Mesenchymal stem cell (in vitro differentiated cells and primary cell): ENCODE measurements at regions not wholly inside any gene's neighbourhood (a gene's known extent, or its start where the extent isn't known, plus 50 kb on each side); places are given as distances from the start of the nearest gene placed in this dataset.
"Not testable (repeated sequence)": the region's sequence is repeated elsewhere in the genome, so short reads cannot be mapped to it uniquely, and the experiment has no call there.

ENCODE experiments used
- DNase-seq: peaks from one replicate; pipeline ENCODE4 v3.0.0-alpha.2; 2013
- H2AFZ ChIP-seq: one replicate; pipeline ENCODE4 v1.6.1; 2013; ENCODE audit warnings: low read depth, mild to moderate bottlenecking, control low read depth, inconsistent platforms, low read length, moderate library complexity
- H2AK5ac ChIP-seq: 2 replicates; pipeline ENCODE4 v1.6.1; 2013; ENCODE audit warnings: low read length, moderate library complexity, mild to moderate bottlenecking, inconsistent platforms; ENCODE audit not compliant: severe bottlenecking
- H2BK120ac ChIP-seq: one replicate; pipeline ENCODE4 v1.6.1; 2013; ENCODE audit warnings: low read depth, mild to moderate bottlenecking, inconsistent platforms, low read length, moderate library complexity
- H2BK12ac ChIP-seq, 2 experiments: one replicate each; pipeline ENCODE4 v1.6.1; 2013; ENCODE audit warnings: inconsistent platforms in 2 of 2, low read length in 2 of 2, mild to moderate bottlenecking in 2 of 2, moderate library complexity in 2 of 2, control low read depth in 1 of 2
- H2BK15ac ChIP-seq: one replicate; pipeline ENCODE4 v1.6.1; 2013; ENCODE audit warnings: mild to moderate bottlenecking, low read depth, inconsistent platforms; ENCODE audit not compliant: poor library complexity, severe bottlenecking
- H2BK5ac ChIP-seq: 2 replicates; pipeline ENCODE4 v1.6.1; 2013; ENCODE audit warnings: low read depth, mild to moderate bottlenecking, low read length, control low read depth, inconsistent platforms; ENCODE audit not compliant: poor library complexity, severe bottlenecking
- H3K14ac ChIP-seq, 2 experiments: one replicate each; pipeline ENCODE4 v1.6.1; 2013; ENCODE audit warnings: inconsistent platforms in 2 of 2, low read length in 2 of 2, control low read depth in 1 of 2, mild to moderate bottlenecking in 1 of 2, moderate library complexity in 1 of 2
- H3K18ac ChIP-seq, 2 experiments: one replicate each; pipeline ENCODE4 v1.6.1; 2013; ENCODE audit warnings: inconsistent platforms in 2 of 2, low read length in 2 of 2, control low read depth in 1 of 2, low read depth in 1 of 2, mild to moderate bottlenecking in 1 of 2
- H3K23ac ChIP-seq, 2 experiments: one replicate each; pipeline ENCODE4 v1.6.1; 2013; ENCODE audit warnings: inconsistent platforms in 2 of 2, low read length in 2 of 2, mild to moderate bottlenecking in 2 of 2, moderate library complexity in 2 of 2, control low read depth in 1 of 2
- H3K27ac ChIP-seq: 2 replicates; pipeline ENCODE4 v1.5.1; 2013; ENCODE audit warnings: mild to moderate bottlenecking, moderate library complexity, low read length, control low read depth, inconsistent platforms; ENCODE audit not compliant: poor library complexity, severe bottlenecking
- H3K27me3 ChIP-seq, 2 experiments: 2 replicates each; pipeline versions ENCODE4 v1.6.1 to v1.7.0; 2013; ENCODE audit warnings: low read length in 2 of 2, mild to moderate bottlenecking in 2 of 2, moderate library complexity in 2 of 2, control low read depth in 1 of 2, inconsistent platforms in 1 of 2; ENCODE audit not compliant: control insufficient read depth in 1 of 2, insufficient read depth in 1 of 2
- H3K36me3 ChIP-seq, 2 experiments: 2 replicates each; pipeline versions ENCODE4 v1.6.1 to v1.7.0; 2013; ENCODE audit warnings: low read length in 2 of 2, control low read depth in 1 of 2, inconsistent platforms in 1 of 2, low read depth in 1 of 2, mild to moderate bottlenecking in 1 of 2; ENCODE audit not compliant: insufficient read depth in 2 of 2, control insufficient read depth in 1 of 2
- H3K4ac ChIP-seq, 2 experiments: one replicate each; pipeline ENCODE4 v1.6.1; 2013; ENCODE audit warnings: inconsistent platforms in 2 of 2, low read length in 2 of 2, mild to moderate bottlenecking in 2 of 2, moderate library complexity in 2 of 2, control low read depth in 1 of 2, low read depth in 1 of 2
- H3K4me1 ChIP-seq: 2 replicates; pipeline ENCODE4 v1.6.1; 2013; ENCODE audit warnings: low read depth, low read length, control low read depth; ENCODE audit not compliant: control insufficient read depth, insufficient read depth
- H3K4me2 ChIP-seq: 2 replicates; pipeline ENCODE4 v1.6.1; 2013; ENCODE audit warnings: low read length, mild to moderate bottlenecking, inconsistent platforms; ENCODE audit not compliant: poor library complexity, severe bottlenecking
- H3K4me3 ChIP-seq, 2 experiments: 2 replicates each; pipeline versions ENCODE4 v1.5.1 to v1.7.0; 2013; ENCODE audit warnings: low read length in 2 of 2, mild to moderate bottlenecking in 2 of 2, control low read depth in 1 of 2, low read depth in 1 of 2; ENCODE audit not compliant: insufficient read depth in 1 of 2
- H3K79me1 ChIP-seq: replicated peaks from 2 replicates; pipeline ENCODE4 v1.6.1; 2013; ENCODE audit warnings: mild to moderate bottlenecking, control low read depth, low read length, inconsistent platforms; ENCODE audit not compliant: poor library complexity, severe bottlenecking
- H3K9ac ChIP-seq: 2 replicates; pipeline ENCODE4 v1.7.0; 2013; ENCODE audit warnings: mild to moderate bottlenecking, low read length, moderate library complexity
- H3K9me3 ChIP-seq: 2 replicates; pipeline ENCODE4 v1.7.0; 2013; ENCODE audit warnings: mild to moderate bottlenecking, low read length; ENCODE audit not compliant: control insufficient read depth
- H4K8ac ChIP-seq: one replicate; pipeline ENCODE4 v1.6.1; 2013; ENCODE audit warnings: inconsistent platforms, mild to moderate bottlenecking, low read length, moderate library complexity
- H4K91ac ChIP-seq: one replicate; pipeline ENCODE4 v1.6.1; 2013; ENCODE audit warnings: mild to moderate bottlenecking, low read length, inconsistent platforms
- WGBS: methylation state at CpG from one replicate; pipeline ENCODE4 v1.1.7; 2013; ENCODE audit warnings: mixed read lengths; 5-methylcytosine and 5-hydroxymethylcytosine counted together

- not testable (repeated sequence) for H3K27ac ChIP-seq, H4K91ac ChIP-seq, H3K79me1 ChIP-seq, H3K4ac ChIP-seq, H2BK15ac ChIP-seq, H3K36me3 ChIP-seq, H2BK5ac ChIP-seq, H3K4me1 ChIP-seq, H2BK120ac ChIP-seq, H2BK12ac ChIP-seq, H2AFZ ChIP-seq, H3K14ac ChIP-seq, DNase-seq, H2AK5ac ChIP-seq, H3K9ac ChIP-seq, H3K18ac ChIP-seq, H3K4me3 ChIP-seq, H3K23ac ChIP-seq, H3K4me2 ChIP-seq, H4K8ac ChIP-seq, H3K9me3 ChIP-seq, H3K27me3 ChIP-seq
- WGBS, result 94% methylated on average over 19 of the region's 31 CpGs
These were observed 139.4 kb upstream of the ANKRD55 start for GRCh38 chr5:56372491-56372890.

DNA sequence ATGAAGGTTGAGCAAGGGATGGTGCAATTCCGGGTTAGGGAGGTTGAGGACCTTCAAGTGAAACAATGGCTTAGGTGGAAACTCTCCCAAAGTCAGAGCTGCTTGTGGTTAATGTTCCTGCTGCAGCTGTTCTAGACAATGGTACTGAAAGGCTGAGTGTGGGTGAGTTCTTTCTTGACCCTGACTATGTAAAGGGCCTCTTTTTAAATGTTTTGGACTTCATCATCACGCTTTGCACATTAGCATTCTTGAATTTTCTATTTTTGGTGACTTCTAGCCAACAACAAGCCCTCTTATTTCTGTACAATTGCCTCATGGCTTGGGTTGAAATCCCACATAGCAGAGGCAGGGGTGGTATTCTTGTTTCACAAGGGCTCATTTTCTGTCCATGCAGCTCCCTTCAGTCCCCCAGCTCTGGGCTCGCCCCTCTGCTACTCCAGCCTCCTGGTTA lies 136.3 kb upstream of the ANKRD55 start:
- H2BK15ac ChIP-seq, result no peak overlapping the region
- no peak overlapping the region for H3K4ac ChIP-seq
- H3K4me2 ChIP-seq, result no peak overlapping the region
- H3K9me3 ChIP-seq, result no peaks in the 10 kb centered on the region
- peaks cover 0 to 3% of the 10 kb centered on the region in 2 experiments for H3K27me3 ChIP-seq
- H2BK120ac ChIP-seq, result no peak overlapping the region
- no peak for DNase-seq
- H4K91ac ChIP-seq, result no peak overlapping the region
- no peak overlapping the region for H3K4me3 ChIP-seq
- WGBS, result 96% methylated on average over 3 of the region's 3 CpGs
- no peak overlapping the region for H3K23ac ChIP-seq
- no peak overlapping the region for H2AK5ac ChIP-seq
- H3K18ac ChIP-seq, result peak overlapping the region in 1 of 2 experiments; percentile 28
- no peak overlapping the region for H4K8ac ChIP-seq
- no peaks in the 10 kb centered on the region for H3K36me3 ChIP-seq
- no peak overlapping the region for H2AFZ ChIP-seq
- no peak overlapping the region for H3K9ac ChIP-seq
- H3K4me1 ChIP-seq, result peaks cover 2% of the 10 kb centered on the region
- H3K79me1 ChIP-seq, result no peaks in the 10 kb centered on the region
- no peak overlapping the region for H3K27ac ChIP-seq
- no peak overlapping the region for H3K14ac ChIP-seq
- H2BK12ac ChIP-seq, result no peak overlapping the region
- H2BK5ac ChIP-seq, result no peak overlapping the region

DNA sequence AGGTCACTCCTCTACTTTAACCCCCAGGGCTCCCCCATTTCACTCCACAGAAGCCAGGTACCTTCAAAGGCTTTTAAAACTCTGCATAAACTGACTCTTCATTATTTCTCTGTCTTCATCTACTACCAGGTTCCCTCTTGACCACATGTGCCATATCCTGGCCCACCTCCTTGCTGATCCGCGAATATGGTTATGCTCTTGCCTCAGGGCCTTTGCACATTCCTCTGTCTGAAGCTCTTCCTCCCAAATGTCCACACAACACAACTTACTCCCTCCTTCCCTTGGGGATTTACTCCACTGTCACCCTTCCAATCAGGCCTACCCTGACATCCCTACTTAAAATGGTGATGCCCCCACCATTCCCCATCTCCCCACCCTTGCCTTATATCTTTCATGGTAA lies 134.6 kb upstream of the ANKRD55 start:
- Histone ChIP-seq H2BK5ac (no peak overlapping the region), H3K18ac (no peak overlapping the region), H3K4me2 (no peak overlapping the region), H3K9me3 (no peaks in the 10 kb centered on the region), H3K79me1 (no peaks in the 10 kb centered on the region), H2AFZ (no peak overlapping the region), H2BK15ac (no peak overlapping the region), H3K36me3 (no peaks in the 10 kb centered on the region), H2BK12ac (no peak overlapping the region), H3K4me1 (peaks cover 2% of the 10 kb centered on the region), H3K27ac (no peak overlapping the region), H3K4ac (no peak overlapping the region), H3K14ac (no peak overlapping the region), H3K9ac (no peak overlapping the region), H3K23ac (no peak overlapping the region), H4K8ac (no peak overlapping the region), H4K91ac (no peak overlapping the region), H3K27me3 (peaks cover 0 to 3% of the 10 kb centered on the region in 2 experiments), H3K4me3 (no peak overlapping the region), H2BK120ac (no peak overlapping the region), H2AK5ac (no peak overlapping the region)
- over 99% methylated on average over 2 of the region's 2 CpGs for WGBS
- DNase-seq, result no peak

GRCh38 chr5:56366986-56367385 lies 133.9 kb upstream of the ANKRD55 start:
- Histone ChIP-seq H3K14ac (no peak overlapping the region), H2BK15ac (no peak overlapping the region), H2AK5ac (no peak overlapping the region), H3K4me3 (no peak overlapping the region), H3K27ac (no peak overlapping the region), H3K27me3 (peaks cover 0 to 3% of the 10 kb centered on the region in 2 experiments), H3K4ac (no peak overlapping the region), H3K4me1 (peaks cover 2% of the 10 kb centered on the region), H4K91ac (no peak overlapping the region), H3K4me2 (no peak overlapping the region), H2BK120ac (no peak overlapping the region), H3K18ac (no peak overlapping the region), H3K9me3 (no peaks in the 10 kb centered on the region), H2BK12ac (no peak overlapping the region), H3K9ac (no peak overlapping the region), H3K36me3 (no peaks in the 10 kb centered on the region), H2BK5ac (no peak overlapping the region), H3K23ac (no peak overlapping the region), H3K79me1 (no peaks in the 10 kb centered on the region), H2AFZ (no peak overlapping the region), H4K8ac (no peak overlapping the region)
- no CpG with 5 or more reads among the region's 1 CpG for WGBS
- no peak for DNase-seq
